Ishikawa (cell line): ENCODE measurements at regions not wholly inside any gene's neighbourhood (a gene's known extent, or its start where the extent isn't known, plus 50 kb on each side); places are given as distances from the start of the nearest gene placed in this dataset.

Experiments used
- MAX ChIP-seq: IDR thresholded peaks from 2 replicates; pipeline ENCODE4 v1.6.1; 2012
- NFIC ChIP-seq: IDR thresholded peaks from 2 replicates; pipeline ENCODE4 v1.6.1; 2012
- REST ChIP-seq: IDR thresholded peaks from 2 replicates; pipeline ENCODE4 v1.6.1; 2012; ENCODE audit warnings: low read depth, mild to moderate bottlenecking
- TCF12 ChIP-seq: IDR thresholded peaks from 2 replicates; pipeline ENCODE4 v1.6.1; 2012; ENCODE audit warnings: low read depth

GRCh38 chr11:56855217-56855616 is 106.7 kb upstream of the OR9G4 start:
- no peak for TF ChIP-seq MAX
- no peak for TF ChIP-seq TCF12
- no peak for TF ChIP-seq REST
- no peak for TF ChIP-seq NFIC
